Thyroid gland (tissue), 4 donors: ENCODE measurements at regions not wholly inside any gene's neighbourhood (a gene's known extent, or its start where the extent isn't known, plus 50 kb on each side); places are given as distances from the start of the nearest gene placed in this dataset.

Experiments used
- DNase-seq, 2 donors: peaks; one replicate each; pipeline ENCODE4 v3.0.0-alpha.2; 2019
- H3K27ac ChIP-seq, 3 donors: fragments of 200-600 bp; sonication (generic); 1 replicate in 2 of 3; 2 replicates in 1 of 3; pipeline ENCODE4 v1.5.1; 2016 to 2019; ENCODE audit warnings: mild to moderate bottlenecking in 1 of 3, moderate library complexity in 1 of 3
- H3K27me3 ChIP-seq: fragments of 200-600 bp; sonication (generic); one replicate; pipeline ENCODE4 v1.5.1; 2019
- H3K36me3 ChIP-seq, 2 donors: fragments of 200-600 bp; sonication (generic); one replicate each; pipeline ENCODE4 v1.5.1; 2016 to 2019
- H3K4me1 ChIP-seq, 2 donors: fragments of 200-600 bp; sonication (generic); one replicate each; pipeline ENCODE4 v1.5.1; 2017 to 2019
- H3K4me3 ChIP-seq, 3 donors: fragments of 200-600 bp; sonication (generic); replicated peaks in 1 of 3; 1 replicate in 2 of 3; 2 replicates in 1 of 3; pipeline ENCODE4 v1.5.1; 2016; ENCODE audit warnings: mild to moderate bottlenecking in 1 of 3
- H3K9me3 ChIP-seq: fragments of 200-600 bp; sonication (generic); one replicate; pipeline ENCODE4 v1.5.1; 2017
- CTCF ChIP-seq, 6 experiments: fragments of 200-600 bp in 3 of 6; fragments of 450-650 bp in 3 of 6; sonication (generic) in 3 of 6; IDR thresholded peaks; one replicate each; pipeline ENCODE4 v1.5.1; 2016 to 2019; ENCODE audit warnings: antibody characterized with exemption in 6 of 6, mild to moderate bottlenecking in 2 of 6, inconsistent platforms in 1 of 6, moderate library complexity in 1 of 6
- POLR2A ChIP-seq, 2 donors: fragments of 450-650 bp; IDR thresholded peaks; one replicate each; pipeline ENCODE4 v1.6.1; 2017; ENCODE audit warnings: antibody characterized with exemption in 2 of 2, mild to moderate bottlenecking in 2 of 2, moderate library complexity in 1 of 2
- WGBS, 2 donors: methylation state at CpG; one replicate each; pipeline ENCODE4 v1.1.5; 2017; 5-methylcytosine and 5-hydroxymethylcytosine counted together
- intact Hi-C: fragments of 100-400 bp; cut with DNase I; formaldehyde crosslinking; loops from one replicate; pipeline ENCODE4 v1.15.1; 2023

- no peak for DNase-seq
- intact Hi-C loops: no loop called here
- no peaks in the 10 kb centered on the region for H3K36me3 ChIP-seq
- 43 to 87% methylated on average over 5 to 6 of the region's 34 CpGs for WGBS, 2 donors
- H3K27me3 ChIP-seq: no peaks in the 10 kb centered on the region
- TF ChIP-seq POLR2A (IDR thresholded peaks at IDR 0.05) (no peak), CTCF (IDR thresholded peaks at IDR 0.05) (no peak)
- H3K27ac ChIP-seq: no peak overlapping the region
- no peaks in the 10 kb centered on the region for H3K9me3 ChIP-seq
- H3K4me3 ChIP-seq: no peak overlapping the region
- H3K4me1 ChIP-seq: no peaks in the 10 kb centered on the region
These were observed 77.2 kb upstream of the BHLHE23 start for GRCh38 chr20:63083831-63084562.

GRCh38 chr20:63082939-63083735 is 76.4 kb upstream of the BHLHE23 start:
- H3K27ac ChIP-seq: no peak overlapping the region
- 76 to 86% methylated on average over 18 to 19 of the region's 23 CpGs for WGBS, 2 donors
- H3K36me3 ChIP-seq: no peaks in the 10 kb centered on the region
- intact Hi-C loops: no loop called here
- no peak for DNase-seq
- TF ChIP-seq POLR2A (IDR thresholded peaks at IDR 0.05): no peak
- TF ChIP-seq CTCF (IDR thresholded peaks at IDR 0.05): no peak
- H3K4me1 ChIP-seq: no peaks in the 10 kb centered on the region
- H3K9me3 ChIP-seq: no peaks in the 10 kb centered on the region
- H3K27me3 ChIP-seq: no peaks in the 10 kb centered on the region
- no peak overlapping the region for H3K4me3 ChIP-seq

DNA sequence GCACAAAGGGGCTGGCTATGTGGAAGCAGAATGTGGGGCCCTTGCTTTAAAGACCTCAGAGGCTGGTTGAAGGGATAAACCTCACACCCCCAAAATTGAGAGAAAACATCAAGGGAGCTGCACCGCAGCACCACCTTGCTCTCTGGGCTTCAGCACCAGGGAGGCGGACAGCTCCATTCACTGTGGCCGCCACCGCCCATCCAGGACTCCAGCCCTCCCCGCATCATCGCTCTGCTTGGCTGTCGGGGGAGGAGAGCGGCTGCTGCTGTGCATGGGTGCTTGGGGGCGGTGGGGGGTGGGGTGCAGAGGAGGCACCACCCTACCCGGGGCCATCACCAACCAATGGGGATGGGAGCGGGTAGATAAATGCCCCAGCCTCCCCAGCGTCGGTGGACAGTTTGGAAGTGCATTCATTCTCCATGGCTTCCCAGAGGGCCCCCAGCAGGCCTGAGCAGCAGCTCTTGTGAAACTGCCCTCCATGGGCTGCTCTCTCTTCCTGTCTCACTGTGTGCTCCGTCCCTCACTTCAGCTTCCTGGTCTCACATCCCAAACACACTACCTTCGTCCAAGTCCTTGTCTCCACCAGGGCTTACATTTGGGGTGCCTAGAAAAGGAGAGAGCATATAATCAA is 75.7 kb upstream of the BHLHE23 start:
- peak; percentile 36 to 58 for DNase-seq
- H3K36me3 ChIP-seq: no peaks in the 10 kb centered on the region
- intact Hi-C loops: no loop called here
- H3K4me3 ChIP-seq: no peak overlapping the region
- 16 to 33% methylated on average over 4 to 10 of the region's 15 CpGs for WGBS, 2 donors
- H3K4me1 ChIP-seq: no peaks in the 10 kb centered on the region
- H3K27me3 ChIP-seq: no peaks in the 10 kb centered on the region
- no peaks in the 10 kb centered on the region for H3K9me3 ChIP-seq
- no peak overlapping the region for H3K27ac ChIP-seq
- TF ChIP-seq CTCF (IDR thresholded peaks at IDR 0.05): no peak
- TF ChIP-seq POLR2A (IDR thresholded peaks at IDR 0.05): no peak

GRCh38 chr20:63081831-63082230 is 75.1 kb upstream of the BHLHE23 start:
- no peak for DNase-seq
- Histone ChIP-seq H3K27me3 (no peaks in the 10 kb centered on the region), H3K9me3 (no peaks in the 10 kb centered on the region)

More at GRCh38 chr20:63081831-63082230, 75.1 kb upstream of the BHLHE23 start:
- H3K27ac ChIP-seq: no peak overlapping the region
- H3K4me3 ChIP-seq: no peak overlapping the region
- intact Hi-C loops: no loop called here
- TF ChIP-seq POLR2A (IDR thresholded peaks at IDR 0.05) (no peak), CTCF (IDR thresholded peaks at IDR 0.05) (no peak)
- H3K4me1 ChIP-seq: no peaks in the 10 kb centered on the region
- WGBS, 2 donors: 41% methylated on average over 10 of the region's 10 CpGs
- H3K36me3 ChIP-seq: no peaks in the 10 kb centered on the region
